AG04450 (cell line): ENCODE measurements at regions not wholly inside any gene's neighbourhood (a gene's known extent, or its start where the extent isn't known, plus 50 kb on each side); places are given as distances from the start of the nearest gene placed in this dataset.
A peak's percentile ranks its signal among the peaks of the same experiment; 100 is the strongest.

Experiments
- CTCF ChIA-PET: fragments of 300-600, 350-600 bp; formaldehyde crosslinking; extraction: SDS; loops from one replicate; lab custom pipeline; 2022; ENCODE audit warnings: antibody characterized with exemption, inconsistent platforms; lab: Charles Lee
- POLR2A ChIA-PET: fragments of 350-600 bp; formaldehyde crosslinking; extraction: SDS; loops from one replicate; lab custom pipeline; 2021; ENCODE audit warnings: antibody characterized with exemption, inconsistent platforms; lab: Yijun Ruan, JAX
- DNase-seq: peaks from one replicate; pipeline ENCODE4 v3.0.0-alpha.2; 2011; ENCODE audit warnings: low read depth, low spot score
- H3K27ac ChIP-seq: one replicate; pipeline ENCODE4 v1.5.1; 2012; ENCODE audit warnings: low read depth, low read length, control low read depth
- H3K27me3 ChIP-seq: one replicate; pipeline ENCODE4 v1.6.0; 2012; ENCODE audit warnings: low read length; ENCODE audit not compliant: control insufficient read depth, insufficient read depth
- H3K4me3 ChIP-seq: 2 replicates; pipeline ENCODE4 v1.5.1; 2011; ENCODE audit warnings: mild to moderate bottlenecking, low read depth, low read length, control low read depth
- H3K9me3 ChIP-seq: 2 replicates; pipeline ENCODE4 v1.5.1; 2012; ENCODE audit warnings: low read length; ENCODE audit not compliant: control insufficient read depth, insufficient read depth
- TF ChIP-seq, protein P1 (sequence below): IDR thresholded peaks from 2 replicates; pipeline ENCODE4 v1.5.1; 2011; ENCODE audit warnings: low read depth, low read length, control low read depth, inconsistent platforms

DNA sequence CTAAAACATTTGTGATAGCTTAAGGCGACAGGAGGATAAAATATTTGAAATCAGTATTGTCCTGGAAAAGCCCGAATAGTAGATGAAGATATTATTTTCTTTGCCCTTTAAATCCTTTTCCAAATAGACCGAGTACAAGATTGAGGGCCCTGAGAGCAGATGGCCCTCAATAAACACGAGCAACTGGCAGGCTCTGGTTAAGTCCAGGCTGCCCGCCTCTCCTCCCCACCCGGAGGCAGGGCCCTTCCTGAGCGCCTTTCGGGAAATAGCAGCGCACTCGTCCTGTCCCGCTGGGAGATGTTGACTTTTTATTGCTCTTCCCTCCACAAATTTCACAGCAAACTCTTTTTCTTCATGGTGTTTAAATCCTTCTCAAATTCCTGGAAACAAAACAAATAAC, 50.8 kb upstream of the MAX start:
- CTCF ChIA-PET: interaction anchor here (0.9 to 1.8 kb wide), 3 partner anchors 9 to 672 kb away, joined by 3 to 7 read pairs (median 4); no protein-coding TSS in a partner anchor
- Histone ChIP-seq H3K9me3 (no peaks in the 10 kb centered on the region), H3K4me3 (no peak overlapping the region), H3K27ac (no peak overlapping the region), H3K27me3 (peaks cover 14% of the 10 kb centered on the region)
- TF ChIP-seq, protein P1, sequence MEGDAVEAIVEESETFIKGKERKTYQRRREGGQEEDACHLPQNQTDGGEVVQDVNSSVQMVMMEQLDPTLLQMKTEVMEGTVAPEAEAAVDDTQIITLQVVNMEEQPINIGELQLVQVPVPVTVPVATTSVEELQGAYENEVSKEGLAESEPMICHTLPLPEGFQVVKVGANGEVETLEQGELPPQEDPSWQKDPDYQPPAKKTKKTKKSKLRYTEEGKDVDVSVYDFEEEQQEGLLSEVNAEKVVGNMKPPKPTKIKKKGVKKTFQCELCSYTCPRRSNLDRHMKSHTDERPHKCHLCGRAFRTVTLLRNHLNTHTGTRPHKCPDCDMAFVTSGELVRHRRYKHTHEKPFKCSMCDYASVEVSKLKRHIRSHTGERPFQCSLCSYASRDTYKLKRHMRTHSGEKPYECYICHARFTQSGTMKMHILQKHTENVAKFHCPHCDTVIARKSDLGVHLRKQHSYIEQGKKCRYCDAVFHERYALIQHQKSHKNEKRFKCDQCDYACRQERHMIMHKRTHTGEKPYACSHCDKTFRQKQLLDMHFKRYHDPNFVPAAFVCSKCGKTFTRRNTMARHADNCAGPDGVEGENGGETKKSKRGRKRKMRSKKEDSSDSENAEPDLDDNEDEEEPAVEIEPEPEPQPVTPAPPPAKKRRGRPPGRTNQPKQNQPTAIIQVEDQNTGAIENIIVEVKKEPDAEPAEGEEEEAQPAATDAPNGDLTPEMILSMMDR: no peak
- no peak for DNase-seq
- POLR2A ChIA-PET: no interaction called here

DNA sequence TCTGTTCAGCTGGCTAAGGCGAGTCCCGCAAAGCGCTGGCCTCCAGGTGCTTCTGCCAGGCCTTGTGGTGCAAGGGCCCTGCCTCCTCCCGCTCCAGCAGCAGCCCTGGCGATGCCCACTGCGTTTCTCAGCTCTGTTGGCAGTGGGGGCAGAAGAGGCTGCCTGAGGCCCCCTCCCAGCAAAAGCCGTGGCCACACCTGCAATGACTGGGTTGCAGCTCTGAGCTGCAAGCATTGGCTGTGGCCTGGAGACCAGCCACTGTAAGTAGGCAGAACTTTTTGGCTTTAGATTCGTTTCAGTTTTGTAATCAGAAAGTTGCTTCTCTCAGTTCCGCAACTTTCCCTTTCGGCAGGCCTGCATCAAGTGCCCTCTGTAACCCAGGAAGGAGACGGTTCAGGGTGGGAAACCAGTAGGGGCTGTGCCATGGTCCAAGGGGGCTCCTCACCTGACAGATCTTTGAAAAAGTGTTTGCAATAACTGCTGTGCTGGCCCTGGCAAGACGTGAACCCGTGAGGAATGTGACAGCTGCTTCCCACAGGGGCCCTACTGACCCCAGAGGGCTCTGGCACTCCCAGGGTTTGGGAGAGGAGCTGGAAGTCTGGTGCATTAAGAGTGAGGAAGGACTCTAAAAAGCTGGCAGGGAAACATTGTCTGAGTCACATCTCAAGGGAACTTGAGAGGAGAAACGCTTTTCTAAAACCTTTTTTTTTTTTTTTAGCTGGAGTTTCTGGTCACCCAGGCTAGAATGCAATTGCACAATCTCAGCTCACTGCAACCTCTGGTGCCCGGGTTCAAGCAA, 54.5 kb upstream of the MAX start:
- TF ChIP-seq, protein P1: no peak
- H3K27me3 ChIP-seq: peaks cover 3% of the 10 kb centered on the region
- peak overlapping the region; percentile 65 for H3K27ac ChIP-seq
- no peak overlapping the region for H3K4me3 ChIP-seq
- ChIA-PET POLR2A (interaction anchor here (0.6 to 1.0 kb wide), 2 partner anchors 242 to 255 kb away, joined by 4 read pairs; no protein-coding TSS in a partner anchor), CTCF (interaction anchor here (0.6 to 4.5 kb wide), 8 partner anchors 9 to 1640 kb away, joined by 3 to 24 read pairs (median 4); partner anchors contain the start of gene FUT8)
- peak; percentile 34 for DNase-seq
- no peaks in the 10 kb centered on the region for H3K9me3 ChIP-seq

DNA sequence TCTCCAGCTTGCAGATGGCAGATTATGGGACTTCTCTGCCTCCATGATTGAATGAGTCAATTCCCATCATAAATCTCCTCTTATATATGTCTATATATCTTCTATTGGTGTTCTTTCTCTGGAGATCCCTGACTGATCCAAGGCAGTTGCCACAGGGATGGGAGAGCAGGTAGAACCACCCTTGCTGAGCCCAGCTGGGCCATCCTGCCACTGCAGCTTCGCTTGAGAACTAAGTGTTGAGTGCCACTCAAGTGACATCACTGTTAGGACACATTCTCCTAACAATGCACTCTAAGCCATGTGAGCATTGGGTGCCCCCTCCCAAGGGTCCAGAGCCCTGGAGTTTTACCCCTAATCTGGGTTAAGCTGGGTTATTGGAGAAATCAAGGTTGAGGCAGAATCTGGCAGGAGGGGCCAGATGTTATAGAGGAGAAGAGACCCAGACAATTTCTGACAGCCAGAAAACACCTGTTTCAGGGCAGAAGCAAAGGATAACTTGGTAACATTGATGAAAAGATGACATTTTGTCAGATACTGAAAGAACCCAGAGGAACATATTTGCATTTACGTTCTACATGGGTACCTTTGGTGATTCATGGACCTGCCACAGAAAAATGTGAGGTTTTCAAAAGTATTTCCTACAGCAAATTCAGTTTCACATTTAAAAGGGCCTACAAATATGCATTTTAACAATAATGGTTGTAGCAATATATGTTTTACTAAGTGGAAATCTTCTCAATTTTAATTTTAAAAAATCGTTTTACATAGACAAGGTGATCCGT, 57.2 kb upstream of the MAX start:
- Histone ChIP-seq H3K4me3 (no peak overlapping the region), H3K27ac (no peak overlapping the region), H3K9me3 (no peaks in the 10 kb centered on the region), H3K27me3 (no peaks in the 10 kb centered on the region)
- no peak for DNase-seq
- TF ChIP-seq, protein P1: no peak
- CTCF ChIA-PET: interaction anchor here (4.5 kb wide), 1 partner anchor 666 kb away, joined by 24 read pairs; no protein-coding TSS in a partner anchor
- POLR2A ChIA-PET: interaction anchor here (0.6 to 1.3 kb wide), 3 partner anchors 25 to 252 kb away, joined by 3 to 8 read pairs (median 4); no protein-coding TSS in a partner anchor

DNA sequence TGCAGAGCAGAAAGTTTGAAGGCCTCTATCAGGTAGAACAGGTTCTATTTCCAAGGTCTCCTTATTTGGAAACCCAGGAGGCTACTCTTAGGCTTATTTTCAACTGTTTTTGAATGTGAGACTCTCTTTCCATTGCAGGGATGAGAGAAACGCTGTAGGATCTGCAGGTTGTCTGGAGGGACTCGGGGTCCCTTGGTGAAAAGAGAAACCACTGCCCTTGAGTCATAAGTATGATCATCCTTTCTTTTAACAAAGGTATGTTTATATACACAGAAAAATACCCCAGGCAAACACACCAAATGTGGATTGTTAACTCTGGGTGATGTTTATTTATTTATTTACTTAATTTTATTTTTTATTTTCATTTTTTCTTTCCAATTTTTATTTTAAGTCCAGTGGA, 57.8 kb upstream of the MAX start:
- TF ChIP-seq, protein P1: no peak
- H3K27ac ChIP-seq: no peak overlapping the region
- no peak overlapping the region for H3K4me3 ChIP-seq
- POLR2A ChIA-PET: no interaction called here
- CTCF ChIA-PET: interaction anchor here (4.5 kb wide), 1 partner anchor 665 kb away, joined by 24 read pairs; no protein-coding TSS in a partner anchor
- DNase-seq: no peak
- no peaks in the 10 kb centered on the region for H3K27me3 ChIP-seq
- H3K9me3 ChIP-seq: no peaks in the 10 kb centered on the region
